ENCODE measurements at regions not wholly inside any gene's neighbourhood (a gene's known extent, or its start where the extent isn't known, plus 50 kb on each side); places are given as distances from the start of the nearest gene placed in this dataset.
"Not testable (repeated sequence)": the region's sequence is repeated elsewhere in the genome, so short reads cannot be mapped to it uniquely, and the experiment has no call there.

DNA sequence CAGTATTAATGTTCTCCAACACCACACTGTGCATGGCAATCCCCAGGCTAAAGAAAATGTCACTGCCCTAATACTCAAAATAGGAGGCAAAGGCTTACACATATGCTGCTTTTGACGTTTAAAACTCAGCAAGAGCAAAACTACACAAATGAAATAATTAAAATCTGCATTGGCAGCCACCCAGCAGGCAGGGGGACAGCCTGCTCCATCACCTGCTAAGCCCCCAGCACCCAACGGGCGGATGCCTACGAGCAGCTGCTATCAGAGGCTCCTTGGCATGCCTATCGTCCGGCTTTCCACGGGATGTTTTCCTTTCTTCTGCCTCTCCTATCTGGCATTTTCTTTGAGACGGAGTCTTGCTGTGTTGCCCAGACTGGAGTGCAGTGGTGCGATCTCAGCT is 337.5 kb downstream of the SOX9 start:
- Mint-ChIP-seq H3K9me3 (no peaks in the 10 kb centered on the region), H3K4me1 (no peaks in the 10 kb centered on the region)
- CTCF ChIA-PET: no interaction called here

DNA sequence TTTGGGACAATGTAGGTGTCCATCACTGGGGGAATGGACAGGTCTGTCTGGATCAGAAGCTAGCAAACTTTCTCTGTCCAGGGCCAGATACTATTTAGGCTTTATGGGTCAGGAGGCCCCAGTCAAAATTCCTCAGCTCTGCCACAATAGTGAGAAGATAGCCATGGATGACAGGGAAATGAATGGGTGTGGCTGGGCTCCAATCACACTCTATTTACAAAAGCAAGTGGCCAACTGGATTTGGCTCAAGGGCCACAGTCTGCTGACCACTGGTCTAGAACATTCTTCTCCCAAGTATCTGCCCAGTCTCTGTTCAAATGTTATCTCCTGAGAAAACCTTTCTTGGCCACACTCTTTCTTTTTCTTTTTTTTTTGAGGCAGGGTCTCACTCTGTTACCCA is 339.9 kb downstream of the SOX9 start:
- H3K4me1 Mint-ChIP-seq: no peaks in the 10 kb centered on the region
- CTCF ChIA-PET: no interaction called here
- Histone ChIP-seq H3K27ac (ENCODE audit: low read length) (no peak overlapping the region), H3K4me3 (ENCODE audit: control insufficient read depth in 1 of 2, extremely low read depth in 1 of 2, low read length in 1 of 2) (no peak overlapping the region), H3K9me3 (no peaks in the 10 kb centered on the region), H3K27me3 (replicated peaks in 1 of 2; ENCODE audit: control insufficient read depth in 2 of 2, extremely low read depth in 1 of 2, insufficient read depth in 2 of 2, low read length in 1 of 2) (peaks cover 0 to 3% of the 10 kb centered on the region in 2 experiments), H3K36me3 (ENCODE audit: control insufficient read depth in 2 of 2, extremely low read depth in 1 of 2, insufficient read depth in 1 of 2, low read length in 1 of 2) (no peaks in the 10 kb centered on the region), H3K4me1 (ENCODE audit: control insufficient read depth in 1 of 2, extremely low read depth in 1 of 2, insufficient read depth in 2 of 2, low read length in 2 of 2) (no peaks in the 10 kb centered on the region)
- H3K9me3 Mint-ChIP-seq: no peaks in the 10 kb centered on the region
- no peak for ATAC-seq (replicated peaks in 1 of 4)
- H3K27ac Mint-ChIP-seq: no peak overlapping the region
- no peak for DNase-seq
- H3K36me3 Mint-ChIP-seq: no peaks in the 10 kb centered on the region
- POLR2A ChIA-PET: no interaction called here
- H3K4me3 Mint-ChIP-seq: no peak overlapping the region
- H3K27me3 Mint-ChIP-seq: no peaks in the 10 kb centered on the region

More for the DNA sequence above, 337.5 kb downstream of the SOX9 start:
- H3K27ac Mint-ChIP-seq: no peak overlapping the region
- no peak overlapping the region for H3K4me3 ChIP-seq (ENCODE audit: control insufficient read depth in 1 of 2, extremely low read depth in 1 of 2, low read length in 1 of 2)
- ATAC-seq (replicated peaks in 1 of 4) (no peak), DNase-seq (no peak)
- whole genome bisulfite sequencing (ENCODE audit: insufficient coverage): 87% methylated on average over 9 of the region's 9 CpGs
- no peaks in the 10 kb centered on the region for H3K36me3 Mint-ChIP-seq
- POLR2A ChIA-PET: no interaction called here
- no peaks in the 10 kb centered on the region for H3K9me3 ChIP-seq
- no peaks in the 10 kb centered on the region for H3K4me1 ChIP-seq (ENCODE audit: control insufficient read depth in 1 of 2, extremely low read depth in 1 of 2, insufficient read depth in 2 of 2, low read length in 2 of 2)
- no peaks in the 10 kb centered on the region for H3K27me3 ChIP-seq (replicated peaks in 1 of 2; ENCODE audit: control insufficient read depth in 2 of 2, extremely low read depth in 1 of 2, insufficient read depth in 2 of 2, low read length in 1 of 2)
- H3K36me3 ChIP-seq (ENCODE audit: control insufficient read depth in 2 of 2, extremely low read depth in 1 of 2, insufficient read depth in 1 of 2, low read length in 1 of 2): no peaks in the 10 kb centered on the region
- peaks cover 0 to 4% of the 10 kb centered on the region in 2 donors for H3K27me3 Mint-ChIP-seq
- no peak overlapping the region for H3K4me3 Mint-ChIP-seq
- no peak overlapping the region for H3K27ac ChIP-seq (ENCODE audit: low read length)

DNA sequence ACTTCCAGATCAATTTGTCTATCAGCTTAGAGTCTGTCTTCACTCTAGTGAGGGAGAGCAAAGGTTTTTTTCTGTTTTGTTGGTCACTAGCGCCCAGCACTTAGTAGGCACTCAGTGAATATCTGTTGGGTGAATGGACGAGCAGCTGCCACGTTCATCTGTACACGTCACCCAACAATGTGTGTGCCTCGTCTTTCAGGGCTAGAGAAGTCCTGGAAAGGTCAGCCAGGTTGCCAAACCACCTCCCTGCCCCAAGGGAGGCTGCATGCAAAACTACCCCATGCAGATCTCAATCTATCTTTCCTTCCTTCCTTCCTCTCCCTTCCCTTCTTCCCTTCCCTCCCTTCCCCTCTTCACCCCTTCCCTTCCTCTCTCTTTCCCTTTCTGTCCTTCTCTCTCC is 340.9 kb downstream of the SOX9 start:
- Mint-ChIP-seq H3K36me3 (no peaks in the 10 kb centered on the region), H3K9me3 (no peaks in the 10 kb centered on the region), H3K4me3 (no peak overlapping the region), H3K27me3 (no peaks in the 10 kb centered on the region), H3K27ac (no peak overlapping the region), H3K4me1 (no peaks in the 10 kb centered on the region)
- no peak overlapping the region for H3K4me3 ChIP-seq (ENCODE audit: control insufficient read depth in 1 of 2, extremely low read depth in 1 of 2, low read length in 1 of 2)
- 46% methylated on average over 5 of the region's 5 CpGs for WGBS (ENCODE audit: insufficient coverage)
- DNase-seq (no peak), ATAC-seq (replicated peaks in 1 of 4) (no peak)
- peaks cover 0 to 3% of the 10 kb centered on the region in 2 experiments for H3K27me3 ChIP-seq (replicated peaks in 1 of 2; ENCODE audit: control insufficient read depth in 2 of 2, extremely low read depth in 1 of 2, insufficient read depth in 2 of 2, low read length in 1 of 2)
- no peaks in the 10 kb centered on the region for H3K4me1 ChIP-seq (ENCODE audit: control insufficient read depth in 1 of 2, extremely low read depth in 1 of 2, insufficient read depth in 2 of 2, low read length in 2 of 2)
- H3K27ac ChIP-seq (ENCODE audit: low read length): no peak overlapping the region
- ChIA-PET POLR2A (no interaction called here), CTCF (no interaction called here)
- no peaks in the 10 kb centered on the region for H3K36me3 ChIP-seq (ENCODE audit: control insufficient read depth in 2 of 2, extremely low read depth in 1 of 2, insufficient read depth in 1 of 2, low read length in 1 of 2)
- H3K9me3 ChIP-seq: no peaks in the 10 kb centered on the region

DNA sequence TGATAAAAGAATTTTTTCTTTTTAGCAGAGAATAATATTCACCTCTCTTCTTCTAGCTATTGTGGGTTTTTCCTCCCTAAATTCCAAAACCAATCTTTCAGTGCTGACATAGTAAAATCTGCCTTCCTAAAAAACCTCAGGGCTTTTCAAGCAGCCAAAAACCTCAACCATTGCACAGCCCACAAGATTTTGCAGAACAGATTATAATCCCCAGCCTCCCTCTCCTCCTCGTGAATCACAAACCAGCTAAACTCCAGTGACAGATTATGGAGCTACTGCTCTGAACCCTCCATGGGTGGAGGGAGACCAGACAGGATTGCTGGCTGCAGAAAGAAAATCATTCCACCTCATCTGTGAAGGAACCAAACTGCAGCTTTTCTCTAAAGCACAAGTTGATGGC is 341.6 kb downstream of the SOX9 start:
- H3K27ac ChIP-seq (ENCODE audit: low read length): no peak overlapping the region
- H3K27ac Mint-ChIP-seq: no peak overlapping the region
- no peaks in the 10 kb centered on the region for H3K27me3 Mint-ChIP-seq
- ATAC-seq (replicated peaks in 1 of 4): no peak
- no peaks in the 10 kb centered on the region for H3K9me3 Mint-ChIP-seq
- H3K36me3 ChIP-seq (ENCODE audit: control insufficient read depth in 2 of 2, extremely low read depth in 1 of 2, insufficient read depth in 1 of 2, low read length in 1 of 2): no peaks in the 10 kb centered on the region
- peaks cover 0 to 4% of the 10 kb centered on the region in 2 experiments for H3K27me3 ChIP-seq (replicated peaks in 1 of 2; ENCODE audit: control insufficient read depth in 2 of 2, extremely low read depth in 1 of 2, insufficient read depth in 2 of 2, low read length in 1 of 2)
- CTCF ChIA-PET: no interaction called here
- WGBS (ENCODE audit: insufficient coverage): no CpG with 5 or more reads among the region's 1 CpG
- DNase-seq: no peak
- POLR2A ChIA-PET: no interaction called here
- H3K4me3 ChIP-seq (ENCODE audit: control insufficient read depth in 1 of 2, extremely low read depth in 1 of 2, low read length in 1 of 2): no peak overlapping the region
- no peaks in the 10 kb centered on the region for H3K36me3 Mint-ChIP-seq
- H3K4me1 ChIP-seq (ENCODE audit: control insufficient read depth in 1 of 2, extremely low read depth in 1 of 2, insufficient read depth in 2 of 2, low read length in 2 of 2): no peaks in the 10 kb centered on the region
- H3K9me3 ChIP-seq: no peaks in the 10 kb centered on the region
- no peaks in the 10 kb centered on the region for H3K4me1 Mint-ChIP-seq
- H3K4me3 Mint-ChIP-seq: no peak overlapping the region

DNA sequence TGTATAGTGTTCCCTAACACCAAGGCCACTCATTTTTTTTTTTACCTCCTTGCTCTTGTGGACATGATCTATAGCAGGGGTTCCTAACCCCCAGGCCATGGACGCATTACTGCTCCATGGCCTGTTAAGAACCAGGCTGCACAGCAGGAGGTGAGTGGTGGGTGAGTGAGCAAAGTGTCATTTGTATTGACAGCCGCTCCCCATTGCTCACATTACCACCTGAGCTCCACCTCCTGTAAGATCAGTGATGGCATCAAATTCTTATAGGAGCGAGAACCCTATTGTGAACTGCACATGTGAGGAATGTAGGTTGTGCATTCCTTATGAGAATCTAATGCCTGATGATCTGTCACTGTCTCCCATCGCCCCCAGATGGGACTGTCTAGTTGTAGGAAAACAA is 342.0 kb downstream of the SOX9 start:
- Histone ChIP-seq H3K4me3 (ENCODE audit: control insufficient read depth in 1 of 2, extremely low read depth in 1 of 2, low read length in 1 of 2) (no peak overlapping the region), H3K27me3 (replicated peaks in 1 of 2; ENCODE audit: control insufficient read depth in 2 of 2, extremely low read depth in 1 of 2, insufficient read depth in 2 of 2, low read length in 1 of 2) (peaks cover 0 to 8% of the 10 kb centered on the region in 2 experiments), H3K36me3 (ENCODE audit: control insufficient read depth in 2 of 2, extremely low read depth in 1 of 2, insufficient read depth in 1 of 2, low read length in 1 of 2) (no peaks in the 10 kb centered on the region), H3K4me1 (ENCODE audit: control insufficient read depth in 1 of 2, extremely low read depth in 1 of 2, insufficient read depth in 2 of 2, low read length in 2 of 2) (no peaks in the 10 kb centered on the region), H3K27ac (ENCODE audit: low read length) (no peak overlapping the region), H3K9me3 (no peaks in the 10 kb centered on the region)
- Mint-ChIP-seq H3K4me1 (no peaks in the 10 kb centered on the region), H3K27ac (no peak overlapping the region), H3K4me3 (no peak overlapping the region), H3K27me3 (peaks cover 0 to 4% of the 10 kb centered on the region in 2 donors), H3K9me3 (no peaks in the 10 kb centered on the region), H3K36me3 (no peaks in the 10 kb centered on the region)
- ChIA-PET CTCF (no interaction called here), POLR2A (no interaction called here)
- WGBS (ENCODE audit: insufficient coverage): no CpG with 5 or more reads among the region's 4 CpGs
- no peak for ATAC-seq (replicated peaks in 1 of 4)
- DNase-seq: no peak

DNA sequence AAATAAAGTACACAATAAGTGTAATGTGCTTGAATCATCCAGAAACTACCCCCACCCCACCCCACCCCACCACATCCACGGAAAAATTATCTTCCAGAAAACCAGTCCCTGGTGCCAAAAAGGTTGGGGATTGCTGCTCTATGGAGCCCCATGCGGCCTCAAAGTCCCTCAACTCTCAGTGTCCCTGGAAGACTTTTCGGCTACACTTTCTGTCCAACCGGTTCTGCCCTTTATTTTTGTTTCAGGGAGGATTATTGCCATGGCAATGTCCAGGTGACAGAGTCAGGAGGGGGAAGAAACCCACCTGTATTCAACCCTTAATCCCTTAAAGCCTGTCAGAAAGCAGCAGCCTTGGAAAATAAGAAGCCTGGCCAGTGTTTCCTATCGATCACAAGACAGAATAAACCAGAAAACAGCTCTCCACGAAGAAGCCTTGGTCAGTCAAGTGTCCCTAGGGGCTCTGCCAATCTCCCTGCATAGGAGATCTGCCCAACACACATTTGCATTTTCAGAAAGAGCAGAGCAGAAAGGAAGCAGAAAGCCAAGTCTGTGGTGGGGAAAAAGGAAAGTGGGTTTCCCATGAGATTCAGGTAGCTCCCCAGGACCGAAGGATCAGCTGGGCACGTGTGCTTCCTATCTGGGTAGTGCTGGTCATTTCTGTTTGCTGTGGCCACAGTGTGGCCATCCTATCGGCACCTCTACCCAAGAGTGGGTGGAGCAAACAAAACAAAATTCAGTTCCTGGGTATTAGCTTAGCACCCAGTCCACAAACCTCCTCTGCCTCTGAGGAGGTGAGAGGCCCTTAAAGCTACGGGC is 342.7 kb downstream of the SOX9 start:
- no peak overlapping the region for H3K27ac Mint-ChIP-seq
- Histone ChIP-seq H3K9me3 (no peaks in the 10 kb centered on the region), H3K36me3 (ENCODE audit: control insufficient read depth in 2 of 2, extremely low read depth in 1 of 2, insufficient read depth in 1 of 2, low read length in 1 of 2) (no peaks in the 10 kb centered on the region), H3K27me3 (replicated peaks in 1 of 2; ENCODE audit: control insufficient read depth in 2 of 2, extremely low read depth in 1 of 2, insufficient read depth in 2 of 2, low read length in 1 of 2) (peaks cover 0 to 13% of the 10 kb centered on the region in 2 experiments), H3K4me1 (ENCODE audit: control insufficient read depth in 1 of 2, extremely low read depth in 1 of 2, insufficient read depth in 2 of 2, low read length in 2 of 2) (no peaks in the 10 kb centered on the region), H3K27ac (ENCODE audit: low read length) (no peak overlapping the region), H3K4me3 (ENCODE audit: control insufficient read depth in 1 of 2, extremely low read depth in 1 of 2, low read length in 1 of 2) (no peak overlapping the region)
- POLR2A ChIA-PET: no interaction called here
- 47% methylated on average over 5 of the region's 10 CpGs for WGBS (ENCODE audit: insufficient coverage)
- CTCF ChIA-PET: no interaction called here
- H3K9me3 Mint-ChIP-seq: no peaks in the 10 kb centered on the region
- H3K36me3 Mint-ChIP-seq: no peaks in the 10 kb centered on the region
- H3K27me3 Mint-ChIP-seq: peaks cover 0 to 5% of the 10 kb centered on the region in 2 donors
- DNase-seq (no peak), ATAC-seq (replicated peaks in 1 of 4) (no peak)
- no peaks in the 10 kb centered on the region for H3K4me1 Mint-ChIP-seq
- no peak overlapping the region for H3K4me3 Mint-ChIP-seq

DNA sequence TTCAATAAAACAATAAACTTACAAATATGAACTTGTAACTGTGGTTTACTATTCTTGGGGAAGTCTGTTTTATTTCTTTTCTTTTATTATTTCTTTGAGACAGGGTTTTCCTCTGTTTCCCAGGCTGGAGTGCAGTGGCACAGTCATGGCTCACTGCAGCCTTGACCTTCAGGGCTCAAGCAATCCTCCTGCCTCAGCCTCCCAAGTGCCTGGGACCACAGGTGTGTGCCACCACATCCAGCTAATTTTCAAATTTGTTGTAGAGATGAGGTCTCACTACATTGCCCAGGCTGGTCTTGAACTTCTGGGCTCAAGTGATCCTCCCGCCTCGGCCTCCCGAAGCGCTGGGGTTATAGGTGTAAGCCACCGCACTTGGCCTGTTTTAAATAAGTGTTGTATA is 343.4 kb downstream of the SOX9 start:
- peaks cover 0 to 13% of the 10 kb centered on the region in 2 experiments for H3K27me3 ChIP-seq (replicated peaks in 1 of 2; ENCODE audit: control insufficient read depth in 2 of 2, extremely low read depth in 1 of 2, insufficient read depth in 2 of 2, low read length in 1 of 2)
- DNase-seq; H3K27ac ChIP-seq (ENCODE audit: low read length); H3K36me3 ChIP-seq (ENCODE audit: control insufficient read depth in 2 of 2, extremely low read depth in 1 of 2, insufficient read depth in 1 of 2, low read length in 1 of 2); H3K27ac Mint-ChIP-seq; POLR2A ChIA-PET; H3K4me1 Mint-ChIP-seq; H3K4me3 ChIP-seq (ENCODE audit: control insufficient read depth in 1 of 2, extremely low read depth in 1 of 2, low read length in 1 of 2); H3K4me3 Mint-ChIP-seq; H3K27me3 Mint-ChIP-seq; CTCF ChIA-PET; ATAC-seq (replicated peaks in 1 of 4); H3K4me1 ChIP-seq (ENCODE audit: control insufficient read depth in 1 of 2, extremely low read depth in 1 of 2, insufficient read depth in 2 of 2, low read length in 2 of 2); H3K9me3 ChIP-seq; H3K9me3 Mint-ChIP-seq; H3K36me3 Mint-ChIP-seq: not testable (repeated sequence)
- no CpG with 5 or more reads among the region's 5 CpGs for WGBS (ENCODE audit: insufficient coverage)
